ENCODE measurements at regions not wholly inside any gene's neighbourhood (a gene's known extent, or its start where the extent isn't known, plus 50 kb on each side); places are given as distances from the start of the nearest gene placed in this dataset.

GRCh38 chr4:13905543-13905942 is 278.0 kb upstream of the BOD1L1 start:
- Histone ChIP-seq H3K36me3 (ENCODE audit: control insufficient read depth in 1 of 2, insufficient read depth in 2 of 2, low read length in 2 of 2) (no peaks in the 10 kb centered on the region), H3K27ac (ENCODE audit: low read depth, low read length) (no peak overlapping the region), H3K4me1 (ENCODE audit: control insufficient read depth in 1 of 2, insufficient read depth in 2 of 2, low read length in 2 of 2) (peaks cover 0 to 10% of the 10 kb centered on the region in 2 donors), H3K9me3 (ENCODE audit: control insufficient read depth in 1 of 2, low read length in 2 of 2) (no peaks in the 10 kb centered on the region), H3K4me3 (ENCODE audit: low read depth in 1 of 2, low read length in 2 of 2) (no peak overlapping the region), H3K9ac (ENCODE audit: low read depth in 1 of 2, low read length in 2 of 2) (no peak overlapping the region), H3K27me3 (ENCODE audit: control insufficient read depth in 1 of 2, insufficient read depth in 2 of 2, low read length in 2 of 2) (no peaks in the 10 kb centered on the region)

DNA sequence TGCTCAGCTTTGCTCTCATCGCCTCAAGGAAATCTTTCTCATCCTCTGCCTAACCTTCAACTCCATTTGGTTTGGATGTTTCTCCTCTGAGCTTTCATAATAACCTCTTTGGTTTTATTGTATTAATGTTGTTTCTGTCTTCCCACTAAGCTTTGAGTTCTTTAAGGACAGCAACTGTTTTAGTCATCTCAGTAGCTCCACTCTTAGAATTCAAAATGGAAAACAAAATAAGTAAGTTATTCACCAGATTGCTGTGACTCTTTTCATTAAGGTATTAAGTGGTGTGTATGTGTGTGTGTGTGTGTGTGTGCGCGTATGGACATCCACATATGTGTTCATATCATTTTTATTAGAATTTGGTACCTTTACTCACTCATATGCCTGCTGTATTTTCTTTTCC is 279.2 kb upstream of the BOD1L1 start:
- Histone ChIP-seq H3K4me3 (ENCODE audit: low read depth in 1 of 2, low read length in 2 of 2) (no peak overlapping the region), H3K36me3 (ENCODE audit: control insufficient read depth in 1 of 2, insufficient read depth in 2 of 2, low read length in 2 of 2) (no peaks in the 10 kb centered on the region), H3K27ac (ENCODE audit: low read depth, low read length) (no peak overlapping the region), H3K9ac (ENCODE audit: low read depth in 1 of 2, low read length in 2 of 2) (no peak overlapping the region), H3K9me3 (ENCODE audit: control insufficient read depth in 1 of 2, low read length in 2 of 2) (no peaks in the 10 kb centered on the region), H3K27me3 (ENCODE audit: control insufficient read depth in 1 of 2, insufficient read depth in 2 of 2, low read length in 2 of 2) (no peaks in the 10 kb centered on the region), H3K4me1 (ENCODE audit: control insufficient read depth in 1 of 2, insufficient read depth in 2 of 2, low read length in 2 of 2) (peaks cover 0 to 10% of the 10 kb centered on the region in 2 donors)

DNA sequence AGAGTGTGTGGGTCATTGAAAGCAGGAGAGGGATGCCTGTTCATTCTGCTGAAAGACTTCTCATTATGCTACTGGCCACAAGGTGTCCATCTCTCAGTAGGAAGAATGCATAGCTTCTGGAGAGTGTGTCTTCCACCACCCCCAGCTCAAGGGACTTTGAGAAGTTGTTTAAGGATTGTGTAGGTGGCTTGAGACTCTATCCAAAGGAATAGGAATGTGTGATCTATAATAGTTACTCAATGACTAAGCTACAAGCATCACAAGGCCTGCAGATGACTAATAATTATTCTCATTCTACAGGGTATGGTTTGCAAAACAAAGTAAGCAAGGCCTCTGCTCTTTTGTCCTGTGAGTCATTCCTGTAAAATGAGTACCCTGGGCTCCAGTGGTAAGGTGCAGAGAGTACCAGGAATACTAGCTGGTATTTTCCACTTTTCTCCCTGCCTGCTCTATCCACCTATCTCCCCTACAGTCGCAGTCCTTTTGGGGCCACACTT is 279.8 kb upstream of the BOD1L1 start:
- H3K27ac ChIP-seq (ENCODE audit: low read depth, low read length), result no peak overlapping the region
- H3K4me1 ChIP-seq (ENCODE audit: control insufficient read depth in 1 of 2, insufficient read depth in 2 of 2, low read length in 2 of 2), result peaks cover 0 to 10% of the 10 kb centered on the region in 2 donors
- no peaks in the 10 kb centered on the region for H3K36me3 ChIP-seq (ENCODE audit: control insufficient read depth in 1 of 2, insufficient read depth in 2 of 2, low read length in 2 of 2)
- no peak overlapping the region for H3K4me3 ChIP-seq (ENCODE audit: low read depth in 1 of 2, low read length in 2 of 2)
- no peak overlapping the region for H3K9ac ChIP-seq (ENCODE audit: low read depth in 1 of 2, low read length in 2 of 2)
- H3K9me3 ChIP-seq (ENCODE audit: control insufficient read depth in 1 of 2, low read length in 2 of 2), result no peaks in the 10 kb centered on the region
- H3K27me3 ChIP-seq (ENCODE audit: control insufficient read depth in 1 of 2, insufficient read depth in 2 of 2, low read length in 2 of 2), result no peaks in the 10 kb centered on the region

DNA sequence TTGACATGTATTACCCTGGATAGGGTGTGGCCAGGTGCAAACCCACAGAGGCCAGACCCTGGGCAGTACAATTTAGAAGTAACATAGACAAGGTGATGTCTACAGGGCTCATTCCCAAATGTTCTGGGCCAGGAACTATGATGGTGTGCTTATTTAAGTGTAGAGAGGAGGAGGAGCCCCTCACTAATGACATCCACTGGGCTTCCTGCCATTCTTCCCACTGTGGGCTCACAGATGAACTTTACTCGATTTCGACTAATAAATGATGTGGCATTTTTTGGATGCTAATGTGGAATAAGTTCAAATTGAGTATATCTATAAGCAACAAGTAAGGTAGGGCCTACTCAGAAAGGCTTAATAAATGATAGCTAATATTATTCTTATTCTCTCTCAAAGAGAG is 280.9 kb upstream of the BOD1L1 start:
- no peaks in the 10 kb centered on the region for H3K9me3 ChIP-seq (ENCODE audit: control insufficient read depth in 1 of 2, low read length in 2 of 2)
- no peaks in the 10 kb centered on the region for H3K36me3 ChIP-seq (ENCODE audit: control insufficient read depth in 1 of 2, insufficient read depth in 2 of 2, low read length in 2 of 2)
- H3K4me3 ChIP-seq (ENCODE audit: low read depth in 1 of 2, low read length in 2 of 2), result no peak overlapping the region
- H3K27ac ChIP-seq (ENCODE audit: low read depth, low read length), result no peak overlapping the region
- H3K9ac ChIP-seq (ENCODE audit: low read depth in 1 of 2, low read length in 2 of 2), result no peak overlapping the region
- H3K27me3 ChIP-seq (ENCODE audit: control insufficient read depth in 1 of 2, insufficient read depth in 2 of 2, low read length in 2 of 2), result no peaks in the 10 kb centered on the region
- H3K4me1 ChIP-seq (ENCODE audit: control insufficient read depth in 1 of 2, insufficient read depth in 2 of 2, low read length in 2 of 2), result peaks cover 0 to 10% of the 10 kb centered on the region in 2 donors

- Histone ChIP-seq H3K4me1 (ENCODE audit: control insufficient read depth in 1 of 2, insufficient read depth in 2 of 2, low read length in 2 of 2) (peaks cover 0 to 10% of the 10 kb centered on the region in 2 donors), H3K4me3 (ENCODE audit: low read depth in 1 of 2, low read length in 2 of 2) (no peak overlapping the region), H3K27ac (ENCODE audit: low read depth, low read length) (no peak overlapping the region), H3K27me3 (ENCODE audit: control insufficient read depth in 1 of 2, insufficient read depth in 2 of 2, low read length in 2 of 2) (no peaks in the 10 kb centered on the region), H3K36me3 (ENCODE audit: control insufficient read depth in 1 of 2, insufficient read depth in 2 of 2, low read length in 2 of 2) (no peaks in the 10 kb centered on the region), H3K9me3 (ENCODE audit: control insufficient read depth in 1 of 2, low read length in 2 of 2) (no peaks in the 10 kb centered on the region), H3K9ac (ENCODE audit: low read depth in 1 of 2, low read length in 2 of 2) (no peak overlapping the region)
Measured at GRCh38 chr4:13910556-13910955, 283.0 kb upstream of the BOD1L1 start.

GRCh38 chr4:13911256-13911655 is 283.7 kb upstream of the BOD1L1 start:
- H3K4me3 ChIP-seq (ENCODE audit: low read depth in 1 of 2, low read length in 2 of 2), result no peak overlapping the region
- no peak overlapping the region for H3K27ac ChIP-seq (ENCODE audit: low read depth, low read length)
- no peaks in the 10 kb centered on the region for H3K36me3 ChIP-seq (ENCODE audit: control insufficient read depth in 1 of 2, insufficient read depth in 2 of 2, low read length in 2 of 2)
- H3K27me3 ChIP-seq (ENCODE audit: control insufficient read depth in 1 of 2, insufficient read depth in 2 of 2, low read length in 2 of 2), result no peaks in the 10 kb centered on the region
- H3K9ac ChIP-seq (ENCODE audit: low read depth in 1 of 2, low read length in 2 of 2), result no peak overlapping the region
- H3K4me1 ChIP-seq (ENCODE audit: control insufficient read depth in 1 of 2, insufficient read depth in 2 of 2, low read length in 2 of 2), result peaks cover 0 to 10% of the 10 kb centered on the region in 2 donors
- no peaks in the 10 kb centered on the region for H3K9me3 ChIP-seq (ENCODE audit: control insufficient read depth in 1 of 2, low read length in 2 of 2)

DNA sequence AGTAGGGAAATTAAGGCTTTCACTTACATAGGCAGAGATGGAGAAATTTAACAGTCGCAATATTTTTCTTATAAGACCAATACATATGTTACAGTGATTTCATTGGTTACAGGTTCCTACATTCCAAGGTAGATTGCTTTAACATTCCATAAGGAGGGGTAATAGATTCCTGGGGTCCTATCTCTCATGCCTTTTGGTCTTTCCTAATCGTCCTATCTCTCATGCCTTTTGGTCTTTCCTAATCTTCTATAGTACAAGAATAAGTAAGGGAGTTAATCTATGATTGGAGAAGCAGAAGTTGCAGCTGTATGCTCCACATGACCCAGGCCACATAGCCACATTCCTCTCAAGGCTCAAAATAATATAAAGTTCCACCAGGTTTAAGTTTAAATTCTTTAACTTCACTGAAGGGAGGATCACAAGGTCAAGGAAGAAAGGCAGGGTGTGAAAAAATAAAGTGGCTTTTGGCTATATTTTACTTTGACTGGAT is 285.0 kb upstream of the BOD1L1 start:
- no peak overlapping the region for H3K4me3 ChIP-seq (ENCODE audit: low read depth in 1 of 2, low read length in 2 of 2)

GRCh38 chr4:13912966-13913365 is 285.4 kb upstream of the BOD1L1 start:
- no peaks in the 10 kb centered on the region for H3K9me3 ChIP-seq (ENCODE audit: control insufficient read depth in 1 of 2, low read length in 2 of 2)
- no peak overlapping the region for H3K27ac ChIP-seq (ENCODE audit: low read depth, low read length)
- no peaks in the 10 kb centered on the region for H3K36me3 ChIP-seq (ENCODE audit: control insufficient read depth in 1 of 2, insufficient read depth in 2 of 2, low read length in 2 of 2)
- peaks cover 2 to 11% of the 10 kb centered on the region in 2 donors for H3K4me1 ChIP-seq (ENCODE audit: control insufficient read depth in 1 of 2, insufficient read depth in 2 of 2, low read length in 2 of 2)
- no peak overlapping the region for H3K9ac ChIP-seq (ENCODE audit: low read depth in 1 of 2, low read length in 2 of 2)
- H3K27me3 ChIP-seq (ENCODE audit: control insufficient read depth in 1 of 2, insufficient read depth in 2 of 2, low read length in 2 of 2), result no peaks in the 10 kb centered on the region
- H3K4me3 ChIP-seq (ENCODE audit: low read depth in 1 of 2, low read length in 2 of 2), result no peak overlapping the region

More for the DNA sequence above, 285.0 kb upstream of the BOD1L1 start:
- H3K9ac ChIP-seq (ENCODE audit: low read depth in 1 of 2, low read length in 2 of 2), result no peak overlapping the region
- H3K27me3 ChIP-seq (ENCODE audit: control insufficient read depth in 1 of 2, insufficient read depth in 2 of 2, low read length in 2 of 2), result no peaks in the 10 kb centered on the region
- H3K36me3 ChIP-seq (ENCODE audit: control insufficient read depth in 1 of 2, insufficient read depth in 2 of 2, low read length in 2 of 2), result no peaks in the 10 kb centered on the region
- no peaks in the 10 kb centered on the region for H3K9me3 ChIP-seq (ENCODE audit: control insufficient read depth in 1 of 2, low read length in 2 of 2)
- H3K27ac ChIP-seq (ENCODE audit: low read depth, low read length), result no peak overlapping the region
- peaks cover under 1 to 8% of the 10 kb centered on the region in 2 donors for H3K4me1 ChIP-seq (ENCODE audit: control insufficient read depth in 1 of 2, insufficient read depth in 2 of 2, low read length in 2 of 2)

DNA sequence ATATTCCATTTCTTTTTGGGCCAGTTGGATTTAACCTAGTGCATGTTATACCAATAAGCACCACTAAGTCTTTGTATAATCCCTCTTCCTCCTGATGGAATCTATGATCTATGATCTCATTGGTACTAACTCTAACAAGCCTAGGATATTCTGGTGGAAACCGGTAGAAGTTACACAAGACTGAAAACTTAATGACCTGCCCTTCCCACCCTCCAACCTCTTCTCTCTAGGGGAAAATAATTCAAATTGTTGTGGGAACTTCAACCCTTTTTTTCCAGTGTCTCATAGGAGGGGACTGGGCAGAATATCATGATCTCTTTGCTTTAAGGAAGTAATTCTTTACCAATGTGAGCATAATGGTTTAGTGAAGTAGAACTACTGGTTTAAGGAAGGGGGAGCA is 289.5 kb upstream of the BOD1L1 start:
- Histone ChIP-seq H3K9ac (ENCODE audit: low read depth in 1 of 2, low read length in 2 of 2) (no peak overlapping the region), H3K4me1 (ENCODE audit: control insufficient read depth in 1 of 2, insufficient read depth in 2 of 2, low read length in 2 of 2) (peaks cover 7 to 14% of the 10 kb centered on the region in 2 donors), H3K27me3 (ENCODE audit: control insufficient read depth in 1 of 2, insufficient read depth in 2 of 2, low read length in 2 of 2) (no peaks in the 10 kb centered on the region), H3K9me3 (ENCODE audit: control insufficient read depth in 1 of 2, low read length in 2 of 2) (no peaks in the 10 kb centered on the region), H3K36me3 (ENCODE audit: control insufficient read depth in 1 of 2, insufficient read depth in 2 of 2, low read length in 2 of 2) (no peaks in the 10 kb centered on the region), H3K27ac (ENCODE audit: low read depth, low read length) (no peak overlapping the region), H3K4me3 (ENCODE audit: low read depth in 1 of 2, low read length in 2 of 2) (no peak overlapping the region)

DNA sequence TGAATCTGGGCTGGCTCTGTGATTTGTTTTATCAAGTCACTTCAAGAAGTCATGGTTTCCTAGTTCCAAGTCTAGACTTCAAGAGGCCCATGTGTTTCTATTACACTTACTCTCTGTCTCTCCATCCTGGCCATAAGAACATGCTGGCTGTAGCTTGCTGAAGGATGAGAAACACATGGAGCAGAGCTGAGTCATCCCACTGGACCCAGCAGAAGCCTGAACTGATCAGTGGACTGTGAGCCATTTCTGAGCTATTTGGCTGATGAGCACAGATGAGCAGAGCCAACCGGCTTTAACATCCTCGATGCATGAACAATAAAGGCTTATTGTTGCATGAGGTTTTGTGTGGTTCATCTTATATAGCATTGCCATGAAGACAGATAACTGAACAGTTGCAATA is 290.6 kb upstream of the BOD1L1 start:
- Histone ChIP-seq H3K36me3 (ENCODE audit: control insufficient read depth in 1 of 2, insufficient read depth in 2 of 2, low read length in 2 of 2) (no peaks in the 10 kb centered on the region), H3K9ac (ENCODE audit: low read depth in 1 of 2, low read length in 2 of 2) (no peak overlapping the region), H3K9me3 (ENCODE audit: control insufficient read depth in 1 of 2, low read length in 2 of 2) (no peaks in the 10 kb centered on the region), H3K27me3 (ENCODE audit: control insufficient read depth in 1 of 2, insufficient read depth in 2 of 2, low read length in 2 of 2) (no peaks in the 10 kb centered on the region), H3K27ac (ENCODE audit: low read depth, low read length) (no peak overlapping the region), H3K4me3 (ENCODE audit: low read depth in 1 of 2, low read length in 2 of 2) (no peak overlapping the region), H3K4me1 (ENCODE audit: control insufficient read depth in 1 of 2, insufficient read depth in 2 of 2, low read length in 2 of 2) (peaks cover 7 to 14% of the 10 kb centered on the region in 2 donors)

All from duodenal mucosa (tissue), 2 donors.